Muscle of arm (tissue), 1 donor: ENCODE measurements at regions not wholly inside any gene's neighbourhood (a gene's known extent, or its start where the extent isn't known, plus 50 kb on each side); places are given as distances from the start of the nearest gene placed in this dataset.

Source experiments
- DNase-seq: peaks from one replicate; pipeline ENCODE4 v3.0.0-alpha.2; 2013

DNA sequence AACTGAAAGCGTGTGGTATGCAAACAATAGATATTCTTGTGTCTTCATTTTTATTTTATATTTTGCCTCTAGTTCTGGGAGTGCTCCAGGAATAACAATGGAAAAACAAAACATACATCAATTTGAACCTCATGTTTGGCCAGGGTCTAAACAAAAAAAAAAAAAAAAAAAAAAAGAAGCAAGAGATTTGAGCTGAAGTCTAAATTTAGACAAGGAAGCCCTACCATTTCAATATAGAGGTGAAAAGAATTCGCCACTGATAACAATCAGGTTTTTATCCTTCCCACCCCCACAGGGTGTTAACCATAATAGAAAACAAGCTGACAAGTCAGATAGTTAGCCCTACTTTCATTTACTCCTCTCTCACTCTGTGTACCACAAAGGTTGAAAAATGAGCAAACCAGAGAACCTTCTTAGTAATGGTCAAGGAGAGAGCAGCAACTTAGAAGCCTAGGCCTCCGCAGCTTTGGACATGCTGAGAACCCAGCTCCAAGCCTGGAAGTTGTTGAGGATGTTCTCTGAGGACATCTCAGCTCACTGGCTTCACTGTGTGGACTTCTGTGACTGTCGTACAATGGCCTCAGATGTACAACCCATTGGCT, 118.2 kb upstream of the HMHB1 start:
- peak; percentile 81 for DNase-seq

DNA sequence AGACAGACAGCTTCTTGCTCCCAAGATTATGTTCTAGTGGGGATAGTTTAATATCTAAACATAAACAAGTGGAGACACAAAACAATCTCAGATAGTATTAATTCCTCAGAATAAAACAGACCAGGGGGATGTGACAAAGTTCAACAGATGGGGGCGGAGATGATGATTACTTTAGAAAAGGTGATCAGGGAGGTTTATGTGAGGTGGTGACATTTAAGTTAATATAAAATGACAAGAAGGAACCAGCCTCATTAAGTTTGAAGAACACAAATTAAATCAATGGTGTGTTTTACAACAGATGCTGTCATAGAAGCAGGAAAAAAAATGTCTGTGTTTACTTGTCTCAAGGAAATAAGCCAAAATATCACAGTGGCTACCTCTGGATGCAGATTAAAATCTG, 119.6 kb upstream of the HMHB1 start:
- no peak for DNase-seq

- no peak for DNase-seq
Observed at GRCh38 chr5:143691945-143692290, 120.0 kb upstream of the HMHB1 start.

DNA sequence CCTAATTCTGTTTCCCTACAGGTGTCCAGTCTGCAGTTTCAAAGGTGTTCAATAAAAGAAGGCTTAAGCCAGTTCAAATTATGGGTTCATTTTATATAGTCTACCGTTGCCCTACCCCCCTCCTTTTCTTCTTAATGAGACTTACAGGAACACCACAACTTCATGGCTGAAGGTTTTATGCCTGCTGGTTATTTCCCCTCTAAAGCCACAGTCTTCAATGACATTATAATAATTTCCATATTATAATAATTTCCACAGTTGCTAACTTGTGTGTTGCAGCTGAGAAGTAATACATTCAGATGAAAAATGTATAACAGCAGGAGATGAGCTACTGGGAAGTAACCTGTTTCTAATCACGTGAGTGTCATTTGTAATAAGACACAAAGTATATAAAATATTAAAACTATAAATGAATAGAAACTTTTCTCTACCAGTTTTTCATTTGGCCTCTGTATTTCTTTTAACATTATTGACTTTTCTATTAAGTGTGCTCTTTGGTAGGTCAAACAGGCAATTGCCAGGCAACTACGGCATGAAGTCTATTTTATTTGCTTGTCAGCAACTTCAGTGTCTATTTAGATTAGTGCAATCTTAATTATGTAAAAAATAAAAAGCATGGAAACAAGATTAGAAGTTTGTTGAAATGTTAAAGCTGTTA, 120.5 kb upstream of the HMHB1 start:
- DNase-seq, result no peak

GRCh38 chr5:143687604-143688003, 124.4 kb upstream of the HMHB1 start:
- no peak for DNase-seq

GRCh38 chr5:143685246-143685815, 126.6 kb upstream of the HMHB1 start:
- peak; percentile 38 for DNase-seq

- DNase-seq, result no peak
Observed at GRCh38 chr5:143683459-143683858, 128.5 kb upstream of the HMHB1 start.

DNA sequence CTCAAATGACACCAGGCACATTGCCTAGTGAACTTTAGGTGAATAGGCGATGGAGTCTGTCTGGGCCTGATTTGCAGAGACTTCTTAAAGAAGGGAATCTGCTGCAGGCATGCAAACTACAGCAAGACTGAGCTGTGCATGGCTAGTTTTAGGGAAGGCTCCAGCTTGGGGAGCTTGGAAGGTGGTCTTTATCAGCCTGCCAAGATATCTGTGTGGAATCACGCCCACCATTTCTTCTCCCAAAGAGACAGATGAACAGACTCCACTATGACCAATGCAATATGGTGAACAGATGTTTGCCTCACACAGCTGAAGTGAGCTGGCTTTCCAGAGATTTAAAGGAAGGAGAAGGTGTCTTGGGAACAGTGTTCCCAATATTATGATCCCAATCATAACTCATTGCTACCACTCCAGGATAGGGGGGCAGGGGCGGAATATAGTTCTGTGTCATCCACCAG, 129.0 kb upstream of the HMHB1 start:
- peak; percentile 90 for DNase-seq

GRCh38 chr5:143682246-143682905, 129.6 kb upstream of the HMHB1 start:
- peak; percentile 56 for DNase-seq

- no peak for DNase-seq
Observed at GRCh38 chr5:143680672-143681259, 131.2 kb upstream of the HMHB1 start.

DNA sequence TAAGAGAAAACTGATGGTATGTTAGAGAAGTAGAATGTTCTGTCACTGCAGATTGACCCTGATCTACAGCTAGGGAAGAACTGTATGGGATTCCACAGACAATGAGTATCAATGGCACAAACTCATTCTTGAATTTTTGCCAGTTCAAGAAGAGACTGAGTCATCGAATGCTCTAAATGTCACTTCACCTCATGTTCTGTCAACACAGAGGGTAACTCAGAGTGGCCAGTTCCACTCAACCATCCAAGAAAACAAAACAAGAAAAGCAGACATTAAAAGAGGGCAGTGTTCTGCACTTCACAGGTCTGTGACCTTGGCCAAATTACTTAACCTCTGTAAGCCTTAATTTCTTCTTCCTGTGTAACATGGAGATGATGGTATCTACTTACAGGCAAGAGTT, 132.2 kb upstream of the HMHB1 start:
- DNase-seq, result no peak

GRCh38 chr5:143678148-143678905, 133.6 kb upstream of the HMHB1 start:
- no peak for DNase-seq

DNA sequence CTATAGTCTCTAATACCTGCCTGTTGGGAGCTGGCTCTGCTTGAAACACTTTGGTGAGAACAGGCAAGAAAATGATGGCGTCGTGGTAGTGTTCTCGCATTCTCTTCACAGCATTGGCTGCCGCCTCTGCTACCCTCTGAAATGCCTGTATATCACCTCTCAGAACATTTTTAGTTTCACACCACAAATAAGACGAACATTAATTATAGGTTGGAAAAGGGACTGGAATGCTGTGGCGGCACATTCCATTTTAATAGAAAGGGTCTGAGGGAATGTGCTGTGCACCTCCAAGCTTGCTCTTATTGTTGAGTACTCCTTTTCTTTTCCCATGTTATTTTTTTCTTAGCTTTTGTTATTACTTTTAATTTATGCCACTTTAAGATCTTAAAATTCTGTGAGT, 134.6 kb upstream of the HMHB1 start:
- no peak for DNase-seq

DNA sequence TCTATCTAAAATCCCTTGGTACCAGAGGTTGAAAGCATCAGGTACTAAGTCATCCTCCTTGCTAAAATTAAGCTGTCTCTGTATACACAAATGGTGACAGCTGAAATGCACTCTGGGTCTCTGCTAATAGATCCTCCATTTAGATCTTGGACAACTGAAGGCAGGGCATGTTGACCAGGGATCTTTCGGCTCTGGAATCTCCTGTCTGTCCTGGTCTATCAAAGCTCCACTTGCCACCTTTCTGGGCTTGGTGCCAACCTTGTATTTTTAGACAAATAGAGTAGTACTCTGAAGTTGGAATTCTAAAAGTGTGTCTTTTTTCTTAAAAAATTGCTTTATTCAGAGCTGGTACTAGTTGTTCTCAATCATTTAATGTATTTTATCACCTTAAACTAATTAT, 135.2 kb upstream of the HMHB1 start:
- no peak for DNase-seq

GRCh38 chr5:143674469-143674786, 137.5 kb upstream of the HMHB1 start:
- DNase-seq, result no peak

GRCh38 chr5:143673676-143674468, 138.1 kb upstream of the HMHB1 start:
- no peak for DNase-seq

GRCh38 chr5:143672806-143673205, 139.2 kb upstream of the HMHB1 start:
- DNase-seq, result no peak

DNA sequence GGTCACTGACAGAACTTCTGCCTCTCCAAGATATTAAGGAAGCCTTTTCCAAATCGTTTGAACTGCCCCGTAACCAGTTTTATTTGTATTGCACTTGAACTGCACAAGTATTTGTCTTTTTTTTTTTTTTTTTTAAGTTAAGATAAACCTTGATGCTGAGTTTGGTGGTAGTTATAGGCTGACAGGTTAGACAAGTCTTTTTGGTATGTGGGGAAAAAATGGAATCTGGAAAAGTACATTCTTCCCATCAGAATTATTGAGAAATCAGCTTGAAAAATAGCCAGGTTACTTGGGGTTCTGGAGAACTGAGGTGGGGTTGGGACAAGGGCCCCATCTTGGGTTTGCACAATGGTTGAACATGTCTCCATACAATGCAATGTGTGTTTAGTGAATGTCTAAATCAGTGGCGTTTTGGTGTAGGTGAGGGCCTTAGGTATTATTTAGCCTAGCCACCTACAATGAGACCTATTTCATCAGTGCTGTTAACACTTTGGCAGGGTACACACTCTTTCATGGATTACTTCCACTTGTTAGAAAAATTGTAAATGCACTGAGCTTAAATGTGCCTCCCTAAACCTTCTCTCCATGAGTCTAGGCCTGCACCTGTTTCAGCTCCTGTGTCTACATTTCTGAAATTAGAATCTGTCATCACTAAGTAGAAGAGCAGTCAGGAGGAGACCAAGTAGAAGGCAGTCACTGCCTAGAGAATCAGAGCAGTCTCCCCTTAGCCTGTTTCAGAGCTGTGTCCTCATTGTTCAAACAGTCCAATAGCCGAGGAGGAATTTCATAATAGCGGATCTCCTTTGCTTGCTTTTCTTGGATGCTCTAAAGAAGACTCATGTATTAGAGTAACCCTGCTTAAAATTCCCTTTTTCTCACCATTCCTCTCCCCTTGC, 140.0 kb upstream of the HMHB1 start:
- no peak for DNase-seq

- DNase-seq, result no peak
Observed at GRCh38 chr5:143671021-143671420, 140.9 kb upstream of the HMHB1 start.

DNA sequence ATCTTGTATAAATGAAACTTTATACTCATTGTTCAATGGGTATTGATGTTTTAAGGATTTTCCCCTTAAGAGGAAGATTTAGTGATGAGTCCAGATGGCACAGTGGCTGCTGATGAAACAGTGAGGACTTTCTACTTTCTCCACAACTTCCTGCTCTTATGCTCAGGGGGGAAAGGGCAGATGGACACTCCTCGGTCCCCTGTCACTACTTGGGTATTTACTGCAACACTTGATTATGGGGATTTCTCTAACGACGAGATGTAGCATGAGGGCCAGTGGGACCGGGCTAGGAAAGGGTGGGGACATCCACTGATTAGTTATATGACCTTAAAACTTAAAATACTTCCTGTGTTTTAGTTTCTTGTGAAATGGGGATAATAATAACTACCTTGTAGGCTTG, 146.1 kb upstream of the HMHB1 start:
- no peak for DNase-seq
